ENCODE measurements at regions not wholly inside any gene's neighbourhood (a gene's known extent, or its start where the extent isn't known, plus 50 kb on each side); places are given as distances from the start of the nearest gene placed in this dataset.

- TF ChIP-seq CTCF (IDR thresholded peaks at IDR 0.05; ENCODE audit: extremely low read depth, missing control alignments) = no peak
- no peak for DNase-seq (ENCODE audit: low spot score)
Measured at GRCh38 chr18:73924836-73925235, 222.8 kb downstream of the FBXO15 start.

GRCh38 chr18:73924307-73924706 is 223.3 kb downstream of the FBXO15 start:
- DNase-seq (ENCODE audit: low spot score) = no peak
- TF ChIP-seq CTCF (IDR thresholded peaks at IDR 0.05; ENCODE audit: extremely low read depth, missing control alignments) = no peak

- no peak for TF ChIP-seq CTCF (IDR thresholded peaks at IDR 0.05; ENCODE audit: extremely low read depth, missing control alignments)
Measured at GRCh38 chr18:73923866-73924265, 223.8 kb downstream of the FBXO15 start.

GRCh38 chr18:73920033-73920432 is 227.6 kb downstream of the FBXO15 start:
- no peak for DNase-seq (ENCODE audit: low spot score)
- TF ChIP-seq CTCF (IDR thresholded peaks at IDR 0.05; ENCODE audit: extremely low read depth, missing control alignments) = no peak

More at GRCh38 chr18:73923866-73924265, 223.8 kb downstream of the FBXO15 start:
- DNase-seq (ENCODE audit: low spot score) = no peak

GRCh38 chr18:73918816-73919215 is 228.8 kb downstream of the FBXO15 start:
- TF ChIP-seq CTCF (IDR thresholded peaks at IDR 0.05; ENCODE audit: extremely low read depth, missing control alignments) = no peak
- DNase-seq (ENCODE audit: low spot score) = no peak

- TF ChIP-seq CTCF (IDR thresholded peaks at IDR 0.05; ENCODE audit: extremely low read depth, missing control alignments) = no peak
- no peak for DNase-seq (ENCODE audit: low spot score)
Measured at GRCh38 chr18:73917046-73917445, 230.6 kb downstream of the FBXO15 start.

- DNase-seq (ENCODE audit: low spot score) = no peak
Measured at GRCh38 chr18:73913505-73913904, 234.1 kb downstream of the FBXO15 start.

More at GRCh38 chr18:73913505-73913904, 234.1 kb downstream of the FBXO15 start:
- no peak for TF ChIP-seq CTCF (IDR thresholded peaks at IDR 0.05; ENCODE audit: extremely low read depth, missing control alignments)
